HG02763 (cell line): ENCODE measurements at regions not wholly inside any gene's neighbourhood (a gene's known extent, or its start where the extent isn't known, plus 50 kb on each side); places are given as distances from the start of the nearest gene placed in this dataset.
"Not testable (repeated sequence)": the region's sequence is repeated elsewhere in the genome, so short reads cannot be mapped to it uniquely, and the experiment has no call there.

Experiments used
- ATAC-seq: cut with Tn5 transposase; IDR thresholded peaks from one replicate; pipeline ENCODE4 v1.9.1; 2021; ENCODE audit warnings: mild to moderate bottlenecking, moderate library complexity; ENCODE audit not compliant: unreplicated experiment

GRCh38 chr11:121872356-121872755 lies 243.7 kb downstream of the BLID start:
- no peak for ATAC-seq

DNA sequence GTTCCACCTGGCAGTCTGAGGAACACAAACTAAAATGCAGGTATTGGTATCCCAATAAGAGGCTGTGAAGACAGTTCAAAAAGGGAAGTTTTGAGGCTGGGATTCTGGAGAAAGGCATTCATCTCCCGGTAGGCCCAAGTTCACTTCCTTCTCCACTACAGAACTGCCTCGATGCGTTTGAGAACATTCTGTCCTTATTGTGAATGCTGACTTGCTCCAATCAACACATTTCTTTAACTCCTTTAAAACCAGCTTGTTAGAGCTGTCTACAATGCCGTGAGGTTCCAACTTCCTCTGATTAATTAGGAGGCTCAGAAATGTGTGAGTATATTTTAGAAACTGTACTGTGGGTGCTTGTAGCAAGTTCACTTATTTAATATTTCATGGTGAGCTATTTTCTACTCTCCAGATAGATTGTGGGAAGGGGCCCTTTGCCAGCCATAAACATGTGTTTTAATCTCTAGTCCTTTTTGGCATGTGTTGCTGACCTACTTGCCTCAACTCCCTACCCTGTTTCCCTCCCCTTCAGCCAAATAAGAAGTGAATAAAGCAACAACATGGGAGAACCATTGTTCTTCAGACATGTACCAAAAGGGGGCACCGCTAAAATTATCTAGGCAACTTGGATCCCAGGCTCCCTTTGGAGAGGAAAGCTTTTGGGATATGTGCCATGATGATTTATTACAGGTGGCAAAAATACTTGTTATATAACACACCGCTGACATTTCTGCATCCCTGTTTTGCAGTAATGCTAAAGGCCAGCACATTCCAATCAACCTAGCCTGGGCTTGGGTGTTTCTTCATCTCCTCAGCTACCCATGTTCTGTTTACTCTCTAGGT lies 245.6 kb downstream of the BLID start:
- ATAC-seq: no peak

DNA sequence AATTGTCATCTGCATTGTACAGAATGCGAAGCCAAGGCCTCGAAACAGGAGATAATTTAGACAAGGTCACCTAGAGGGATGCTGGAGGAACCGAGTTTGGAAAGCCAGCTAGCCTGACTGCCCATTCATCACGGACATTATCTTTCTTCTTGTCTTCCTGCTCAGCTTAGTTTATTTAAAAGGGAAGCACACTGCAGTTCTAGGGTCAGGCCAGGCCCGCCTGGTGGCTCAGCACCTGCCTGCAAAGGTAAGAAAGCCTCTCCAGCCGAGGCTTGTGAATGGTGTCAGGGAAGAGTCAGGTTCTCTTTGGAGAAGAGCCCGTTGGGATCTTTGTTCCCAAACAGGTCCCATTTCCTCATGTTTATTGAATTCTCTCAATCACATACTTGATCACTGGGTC lies 246.5 kb downstream of the BLID start:
- ATAC-seq: no peak

- ATAC-seq: no peak
Measured at GRCh38 chr11:121866754-121867153, 249.3 kb downstream of the BLID start.

DNA sequence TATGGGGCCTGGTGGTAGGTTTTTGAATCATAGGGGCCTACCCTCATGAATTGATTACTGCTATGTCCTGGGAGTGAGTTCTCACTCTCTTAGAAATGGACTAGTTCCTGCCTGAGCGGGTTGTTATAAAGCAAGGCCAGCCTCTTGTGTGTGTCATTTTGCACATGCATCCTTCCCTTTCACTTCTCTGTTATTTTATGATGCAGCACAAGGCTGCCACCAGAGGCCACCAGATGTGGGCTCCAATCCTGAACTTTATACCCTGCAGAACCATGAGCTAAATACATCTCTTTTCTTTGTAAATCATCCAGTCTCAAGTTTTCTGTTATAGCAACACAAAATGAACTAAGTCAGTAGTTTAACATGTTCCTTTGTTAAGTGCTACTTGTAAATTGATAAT lies 251.4 kb downstream of the BLID start:
- no peak for ATAC-seq

GRCh38 chr11:121863126-121863525 lies 252.9 kb downstream of the BLID start:
- no peak for ATAC-seq

DNA sequence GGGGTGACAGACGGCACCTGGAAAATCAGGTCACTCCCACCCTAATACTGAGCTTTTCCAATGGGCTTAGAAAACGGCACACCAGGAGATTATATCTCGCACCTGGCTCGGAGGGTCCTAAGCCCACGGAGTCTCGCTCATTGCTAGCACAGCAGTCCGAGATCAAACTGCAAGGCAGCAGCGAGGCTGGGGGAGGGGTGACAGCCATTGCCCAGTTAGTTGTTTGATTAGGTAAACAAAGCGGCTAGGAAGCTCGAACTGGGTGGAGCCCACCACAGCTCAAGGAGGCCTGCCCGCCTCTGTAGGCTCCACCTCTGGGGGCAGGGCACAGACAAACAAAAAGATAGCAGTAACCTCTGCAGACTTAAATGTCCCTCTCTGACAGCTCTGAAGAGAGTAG lies 260.9 kb downstream of the BLID start:
- not testable (repeated sequence) for ATAC-seq

- no peak for ATAC-seq
Measured at GRCh38 chr11:121844016-121844415, 272.0 kb downstream of the BLID start.

- no peak for ATAC-seq
Measured at GRCh38 chr11:121842192-121842585, 273.8 kb downstream of the BLID start.

- no peak for ATAC-seq
Measured at GRCh38 chr11:121841487-121842191, 274.4 kb downstream of the BLID start.

DNA sequence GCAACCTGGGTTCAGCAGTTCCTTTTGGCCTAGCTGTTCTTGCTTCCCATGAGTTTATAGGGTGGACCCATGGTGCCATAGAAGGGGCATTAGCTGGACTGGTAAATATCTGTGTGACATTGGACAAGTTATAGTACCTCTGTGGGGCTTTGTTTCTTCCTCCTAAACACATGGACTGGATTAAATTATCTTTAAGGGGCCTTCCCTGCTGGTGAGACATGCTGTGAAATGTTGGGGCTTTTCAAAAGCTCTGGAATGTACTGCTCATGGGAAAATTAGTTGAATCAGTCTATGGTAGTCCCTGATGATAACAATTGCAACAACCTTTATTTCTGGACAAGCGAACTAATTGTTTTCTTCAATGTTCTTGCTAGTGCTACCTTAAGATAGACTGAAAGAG lies 276.2 kb downstream of the BLID start:
- ATAC-seq: no peak

DNA sequence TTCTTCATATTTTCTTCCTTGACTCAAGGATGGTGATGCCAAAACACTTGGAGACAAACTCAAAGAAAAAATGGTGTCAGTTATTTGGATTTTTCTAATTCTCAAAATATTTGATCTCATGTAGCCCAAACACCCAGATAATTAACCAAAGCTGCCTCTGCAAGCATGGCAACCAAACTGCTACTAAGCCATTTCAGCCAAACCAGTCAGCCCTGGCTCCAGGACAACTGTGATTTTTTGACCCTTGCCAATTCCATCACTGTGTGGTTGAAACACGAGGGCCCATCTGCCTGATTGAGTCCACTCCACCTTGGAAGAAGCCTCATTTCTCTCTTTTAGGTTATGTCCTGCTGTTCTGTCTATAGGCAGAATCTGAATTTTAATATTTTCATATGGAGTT lies 277.4 kb downstream of the BLID start:
- ATAC-seq: no peak

DNA sequence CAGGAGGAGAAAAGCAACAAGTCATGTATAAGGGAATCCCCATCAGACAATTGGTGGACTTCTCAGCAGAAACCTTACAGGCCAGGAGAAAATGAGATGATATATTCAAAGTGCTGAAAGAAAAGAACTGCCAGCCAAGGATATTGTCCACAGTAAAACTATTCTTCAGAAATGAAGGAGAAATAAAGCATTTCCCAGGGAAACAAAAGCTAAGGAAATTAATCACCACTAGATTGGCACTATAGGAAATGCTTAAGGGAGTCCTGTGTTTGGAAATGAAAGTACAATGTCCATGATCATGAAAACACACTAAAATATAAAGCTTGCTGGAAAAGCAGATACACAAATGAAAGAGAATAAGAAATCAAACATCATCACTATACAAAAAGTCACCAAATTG lies 282.0 kb downstream of the BLID start:
- ATAC-seq: no peak

DNA sequence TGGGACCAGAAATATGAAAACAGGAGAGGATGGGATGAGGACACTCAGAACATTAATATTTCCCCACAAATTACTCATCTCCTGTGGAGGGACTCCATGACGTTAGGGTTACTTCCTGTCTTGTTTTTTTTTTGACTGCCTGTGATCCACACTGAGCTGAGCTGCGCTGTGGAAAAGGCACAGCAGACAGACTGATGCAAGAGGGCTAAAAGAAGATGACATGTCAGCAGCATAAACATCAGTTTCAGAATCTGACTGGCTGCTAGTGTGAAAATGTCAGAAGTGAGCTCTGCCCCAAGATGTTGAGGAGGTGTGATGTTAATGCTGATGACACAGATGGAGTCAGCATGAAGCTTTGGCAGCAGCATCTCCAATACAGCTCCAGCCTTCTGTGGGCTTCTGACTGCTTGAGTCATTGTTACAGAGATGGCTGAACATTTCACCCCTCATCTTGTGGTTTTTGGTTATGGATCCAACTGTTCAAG lies 286.8 kb downstream of the BLID start:
- ATAC-seq: no peak

- no peak for ATAC-seq
Measured at GRCh38 chr11:121814962-121815361, 301.1 kb downstream of the BLID start.

DNA sequence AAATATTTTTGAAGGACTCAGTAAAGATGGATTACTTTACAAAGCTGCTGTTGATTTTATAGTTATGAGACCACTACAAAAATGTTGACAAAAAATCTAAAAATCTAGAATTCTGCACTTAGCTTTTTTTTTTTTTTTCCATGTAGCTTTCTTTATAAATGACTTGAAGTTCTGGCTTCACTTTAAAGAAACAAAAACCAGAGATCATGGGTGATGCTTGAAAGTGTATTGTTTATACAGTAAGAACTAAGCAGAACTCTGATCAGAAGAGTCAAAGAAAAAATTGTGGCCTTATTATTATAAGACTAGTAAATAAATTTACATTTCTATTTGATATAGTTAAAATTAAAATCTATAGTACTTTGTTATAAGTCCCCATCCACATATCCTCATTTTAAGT lies 301.7 kb downstream of the BLID start:
- no peak for ATAC-seq

DNA sequence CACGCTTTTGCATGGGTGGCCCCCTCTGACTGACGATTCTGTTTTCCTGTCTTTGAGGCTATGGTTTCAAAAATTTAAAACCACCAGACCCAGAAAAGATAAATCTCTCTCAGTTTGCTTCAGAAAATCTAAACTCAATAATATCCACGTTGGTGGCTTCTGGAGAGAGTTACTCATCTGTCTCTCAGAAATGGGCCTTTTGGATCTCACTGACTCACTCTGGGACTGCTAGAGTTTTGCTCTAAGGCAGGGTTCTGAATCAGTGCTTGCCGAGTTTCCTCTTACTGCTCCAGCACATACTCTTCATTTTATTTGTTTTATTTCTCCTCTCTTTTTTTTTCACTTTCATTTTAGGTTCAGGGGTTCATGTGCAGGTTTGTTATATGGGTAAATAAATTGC lies 305.7 kb downstream of the BLID start:
- ATAC-seq: no peak

GRCh38 chr11:121808096-121808495 lies 307.9 kb downstream of the BLID start:
- ATAC-seq: no peak

DNA sequence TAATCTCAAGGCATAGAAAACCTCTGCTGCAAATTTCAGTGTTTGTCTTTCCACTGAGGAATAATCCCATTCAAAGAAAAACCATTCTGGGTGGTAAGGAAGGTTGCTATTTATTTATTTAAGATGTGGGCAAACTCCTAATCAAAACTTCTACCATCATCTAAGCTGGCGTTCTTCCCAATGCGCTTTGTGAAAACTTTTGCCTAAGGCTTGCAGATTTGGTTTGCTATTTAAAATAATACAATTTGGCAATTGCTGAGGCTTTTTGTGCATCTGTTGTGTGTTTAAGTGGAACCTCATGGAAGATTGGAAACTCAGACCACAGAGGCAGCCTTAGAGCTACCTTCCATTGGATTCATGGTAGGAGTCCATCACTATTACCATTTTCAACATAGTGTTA lies 309.0 kb downstream of the BLID start:
- no peak for ATAC-seq

- ATAC-seq: no peak
Measured at GRCh38 chr11:121802542-121802941, 313.5 kb downstream of the BLID start.

GRCh38 chr11:121801781-121802180 lies 314.2 kb downstream of the BLID start:
- ATAC-seq: no peak

- no peak for ATAC-seq
Measured at GRCh38 chr11:121801394-121801748, 314.6 kb downstream of the BLID start.
